GM06990 (cell line): ENCODE measurements at regions not wholly inside any gene's neighbourhood (a gene's known extent, or its start where the extent isn't known, plus 50 kb on each side); places are given as distances from the start of the nearest gene placed in this dataset.

Source experiments
- DNase-seq: peaks from one replicate; pipeline ENCODE4 v3.0.0-alpha.2; 2011; ENCODE audit not compliant: insufficient read length; ENCODE audit errors: extremely low read depth
- H3K27me3 ChIP-seq: replicated peaks from 2 replicates; pipeline ENCODE4 v1.6.0; 2011; ENCODE audit warnings: low read length; ENCODE audit not compliant: control insufficient read depth, insufficient read depth
- H3K36me3 ChIP-seq: 2 replicates; pipeline ENCODE4 v1.5.1; 2011; ENCODE audit warnings: low read length; ENCODE audit not compliant: control insufficient read depth, insufficient read depth
- H3K4me3 ChIP-seq: replicated peaks from 2 replicates; pipeline ENCODE4 v1.5.1; 2011; ENCODE audit warnings: low read depth, mild to moderate bottlenecking, control low read depth, low read length
- TF ChIP-seq, protein P1 (sequence below): IDR thresholded peaks from 2 replicates; pipeline ENCODE4 v1.5.1; 2011; ENCODE audit warnings: low read length, control low read depth, mild to moderate bottlenecking, inconsistent platforms; ENCODE audit not compliant: insufficient read depth, poor library complexity, severe bottlenecking

GRCh38 chr17:63124958-63125357 is 158.9 kb downstream of the TANC2 start:
- DNase-seq, result no peak
- H3K36me3 ChIP-seq, result no peaks in the 10 kb centered on the region
- H3K4me3 ChIP-seq, result no peak overlapping the region
- TF ChIP-seq, protein P1, sequence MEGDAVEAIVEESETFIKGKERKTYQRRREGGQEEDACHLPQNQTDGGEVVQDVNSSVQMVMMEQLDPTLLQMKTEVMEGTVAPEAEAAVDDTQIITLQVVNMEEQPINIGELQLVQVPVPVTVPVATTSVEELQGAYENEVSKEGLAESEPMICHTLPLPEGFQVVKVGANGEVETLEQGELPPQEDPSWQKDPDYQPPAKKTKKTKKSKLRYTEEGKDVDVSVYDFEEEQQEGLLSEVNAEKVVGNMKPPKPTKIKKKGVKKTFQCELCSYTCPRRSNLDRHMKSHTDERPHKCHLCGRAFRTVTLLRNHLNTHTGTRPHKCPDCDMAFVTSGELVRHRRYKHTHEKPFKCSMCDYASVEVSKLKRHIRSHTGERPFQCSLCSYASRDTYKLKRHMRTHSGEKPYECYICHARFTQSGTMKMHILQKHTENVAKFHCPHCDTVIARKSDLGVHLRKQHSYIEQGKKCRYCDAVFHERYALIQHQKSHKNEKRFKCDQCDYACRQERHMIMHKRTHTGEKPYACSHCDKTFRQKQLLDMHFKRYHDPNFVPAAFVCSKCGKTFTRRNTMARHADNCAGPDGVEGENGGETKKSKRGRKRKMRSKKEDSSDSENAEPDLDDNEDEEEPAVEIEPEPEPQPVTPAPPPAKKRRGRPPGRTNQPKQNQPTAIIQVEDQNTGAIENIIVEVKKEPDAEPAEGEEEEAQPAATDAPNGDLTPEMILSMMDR, result no peak
- no peaks in the 10 kb centered on the region for H3K27me3 ChIP-seq

DNA sequence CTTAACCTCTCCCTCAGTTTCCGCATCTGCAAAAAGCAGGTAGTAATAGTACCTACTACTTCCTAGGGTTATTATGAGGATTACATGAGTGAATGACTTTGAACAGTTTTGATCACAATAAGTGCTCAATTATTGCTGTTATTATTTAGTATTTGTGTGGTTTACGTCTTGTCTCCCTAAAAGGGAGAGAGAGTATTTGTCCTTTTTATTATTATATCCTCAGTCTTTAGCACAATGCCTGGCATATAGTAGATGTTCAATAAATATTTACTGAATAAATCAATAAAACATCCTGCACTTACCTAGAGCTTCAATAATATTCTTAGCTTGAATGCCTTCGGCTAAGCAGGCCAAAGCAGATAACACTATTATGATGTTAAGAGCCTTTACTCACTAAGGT is 160.0 kb downstream of the TANC2 start:
- no peak overlapping the region for H3K4me3 ChIP-seq
- TF ChIP-seq, protein P1, result no peak
- no peak for DNase-seq
- H3K36me3 ChIP-seq, result no peaks in the 10 kb centered on the region
- no peaks in the 10 kb centered on the region for H3K27me3 ChIP-seq

GRCh38 chr17:63126607-63127006 is 160.6 kb downstream of the TANC2 start:
- no peak for DNase-seq
- H3K36me3 ChIP-seq, result no peaks in the 10 kb centered on the region
- H3K4me3 ChIP-seq, result no peak overlapping the region
- H3K27me3 ChIP-seq, result no peaks in the 10 kb centered on the region
- TF ChIP-seq, protein P1, result no peak

- Histone ChIP-seq H3K36me3 (no peaks in the 10 kb centered on the region), H3K27me3 (no peaks in the 10 kb centered on the region), H3K4me3 (no peak overlapping the region)
- no peak for DNase-seq
- TF ChIP-seq, protein P1, result no peak
Measured at GRCh38 chr17:63132459-63132911, 166.4 kb downstream of the TANC2 start.

DNA sequence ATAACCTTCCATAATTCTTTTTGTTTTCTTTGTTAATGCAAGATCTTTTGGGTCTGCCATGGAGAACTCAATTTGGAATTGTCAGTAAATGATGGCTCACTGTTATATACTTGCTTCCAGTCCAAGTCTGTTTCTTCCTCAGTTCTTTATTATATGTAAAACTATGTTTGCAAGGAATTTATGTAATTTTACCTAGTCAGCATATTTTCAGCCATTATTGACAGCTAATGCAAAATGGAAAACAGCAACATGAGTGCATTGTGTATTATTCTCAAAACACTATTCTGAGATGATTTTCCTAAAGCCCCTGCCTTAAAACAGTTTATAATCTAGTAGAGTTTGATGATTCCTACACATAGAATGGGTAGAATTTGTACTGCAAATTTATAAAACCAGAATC is 167.5 kb downstream of the TANC2 start:
- Histone ChIP-seq H3K27me3 (no peaks in the 10 kb centered on the region), H3K36me3 (no peaks in the 10 kb centered on the region), H3K4me3 (no peak overlapping the region)
- TF ChIP-seq, protein P1, result no peak
- no peak for DNase-seq

GRCh38 chr17:63134867-63135266 is 168.8 kb downstream of the TANC2 start:
- no peaks in the 10 kb centered on the region for H3K36me3 ChIP-seq
- no peak overlapping the region for H3K4me3 ChIP-seq
- H3K27me3 ChIP-seq, result no peaks in the 10 kb centered on the region
- no peak for DNase-seq
- TF ChIP-seq, protein P1, result no peak
